GM12878 (cell line): ENCODE measurements at regions not wholly inside any gene's neighbourhood (a gene's known extent, or its start where the extent isn't known, plus 50 kb on each side); places are given as distances from the start of the nearest gene placed in this dataset.

Source experiments
- EZH2 ChIP-seq: IDR thresholded peaks from 2 replicates; pipeline ENCODE4 v1.6.1; 2012; ENCODE audit warnings: low read depth, mild to moderate bottlenecking, control low read depth, inconsistent platforms, low read length, borderline replicate concordance; ENCODE audit not compliant: control insufficient read depth
- FOXM1 ChIP-seq: IDR thresholded peaks from 2 replicates; pipeline ENCODE4 v1.6.1; 2012; ENCODE audit warnings: low read depth, mild to moderate bottlenecking, inconsistent platforms, low read length, moderate library complexity
- HSF1 ChIP-seq: fragments of 150-350 bp; IDR thresholded peaks from 2 replicates; pipeline ENCODE4 v1.6.1; 2014; ENCODE audit warnings: mild to moderate bottlenecking, low read depth, low read length
- KDM1A ChIP-seq: fragments of 200-600 bp; sonication (generic); IDR thresholded peaks from 2 replicates; pipeline ENCODE4 v1.6.1; 2016; ENCODE audit warnings: borderline replicate concordance
- PRDM15 ChIP-seq: fragments of 450-650 bp; formaldehyde crosslinking; IDR thresholded peaks from 2 replicates; pipeline ENCODE4 v1.4.0; 2020; ENCODE audit warnings: mild to moderate bottlenecking, moderate library complexity
- SUZ12 ChIP-seq: fragments of 200-600 bp; sonication (generic); IDR thresholded peaks from one replicate; pipeline ENCODE4 v1.6.1; 2018; ENCODE audit warnings: antibody characterized with exemption, mild to moderate bottlenecking; ENCODE audit not compliant: unreplicated experiment
- TCF3 ChIP-seq: IDR thresholded peaks from 2 replicates; pipeline ENCODE4 v1.6.1; 2012; ENCODE audit warnings: low read depth, mild to moderate bottlenecking, low read length, borderline replicate concordance; ENCODE audit not compliant: insufficient read depth
- TCF7 ChIP-seq: IDR thresholded peaks from 2 replicates; pipeline ENCODE4 v1.6.1; 2014; ENCODE audit warnings: antibody characterized with exemption, borderline replicate concordance
- YY1 ChIP-seq: IDR thresholded peaks from 2 replicates; pipeline ENCODE4 v1.6.1; 2011; ENCODE audit warnings: low read depth, mild to moderate bottlenecking, low read length
- ZBTB4 ChIP-seq: fragments of 450-650 bp; formaldehyde crosslinking; IDR thresholded peaks from 2 replicates; pipeline ENCODE4 v1.4.0; 2022; ENCODE audit warnings: mild to moderate bottlenecking, moderate library complexity
- ZNF592 ChIP-seq: fragments of 450-650 bp; IDR thresholded peaks from 2 replicates; pipeline ENCODE4 v1.6.1; 2017; ENCODE audit warnings: mild to moderate bottlenecking, moderate library complexity

- TF ChIP-seq ZBTB4 (CRISPR knock-in tag), result no peak
- no peak for TF ChIP-seq EZH2
- no peak for TF ChIP-seq TCF3
- no peak for TF ChIP-seq SUZ12
- no peak for TF ChIP-seq YY1
- no peak for TF ChIP-seq HSF1
- no peak for TF ChIP-seq TCF7
- no peak for TF ChIP-seq ZNF592
- no peak for TF ChIP-seq FOXM1
- no peak for TF ChIP-seq KDM1A
- no peak for TF ChIP-seq PRDM15 (CRISPR knock-in tag)
Observed at GRCh38 chr7:85908051-85908450, 721.2 kb upstream of the SEMA3D start (continued).
